ENCODE measurements at regions not wholly inside any gene's neighbourhood (a gene's known extent, or its start where the extent isn't known, plus 50 kb on each side); places are given as distances from the start of the nearest gene placed in this dataset.

DNA sequence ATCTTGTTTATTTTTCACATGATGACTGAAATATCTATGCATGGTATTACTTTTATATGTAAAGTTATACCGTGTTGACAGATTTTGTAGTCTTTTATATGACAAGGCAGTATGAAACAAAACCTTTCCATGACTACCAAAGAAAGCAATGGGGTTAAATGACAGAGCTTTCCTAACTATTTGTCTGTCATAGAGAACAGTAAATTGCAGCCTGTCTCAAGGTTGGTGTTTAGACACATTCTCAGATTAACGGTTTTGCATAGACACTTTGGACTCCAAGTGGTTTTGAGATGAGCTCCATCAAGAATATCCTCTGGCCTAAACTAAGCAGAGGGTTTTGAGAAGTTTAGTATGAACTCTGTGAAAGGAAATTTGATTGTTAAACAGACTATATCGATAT lies 180.7 kb upstream of the TENM3 start:
- DNase-seq, result no peak

GRCh38 chr4:182062936-182063335 lies 180.3 kb upstream of the TENM3 start:
- DNase-seq, result peak in 1 of 2 experiments; percentile 39

GRCh38 chr4:182063651-182064050 lies 179.6 kb upstream of the TENM3 start:
- DNase-seq, result no peak

DNA sequence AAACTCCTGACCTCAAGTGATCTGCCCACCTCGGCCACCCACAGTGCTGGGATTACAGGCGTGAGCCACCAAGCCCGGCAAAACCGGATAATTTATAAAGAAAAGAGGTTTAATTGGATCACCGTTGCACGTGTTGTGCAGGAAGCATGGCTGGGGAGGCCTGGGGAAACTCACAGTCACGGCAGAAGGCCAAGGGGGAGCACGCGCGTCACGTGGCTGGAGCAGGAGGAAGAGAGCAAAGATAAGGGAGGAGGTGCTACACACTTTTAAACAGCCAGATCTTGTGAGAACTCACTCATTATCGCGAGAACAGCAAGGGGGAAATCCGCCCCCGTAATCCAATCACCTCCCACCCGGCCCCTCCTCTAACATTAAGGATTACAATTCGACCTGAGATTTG lies 177.9 kb upstream of the TENM3 start:
- DNase-seq, result no peak

DNA sequence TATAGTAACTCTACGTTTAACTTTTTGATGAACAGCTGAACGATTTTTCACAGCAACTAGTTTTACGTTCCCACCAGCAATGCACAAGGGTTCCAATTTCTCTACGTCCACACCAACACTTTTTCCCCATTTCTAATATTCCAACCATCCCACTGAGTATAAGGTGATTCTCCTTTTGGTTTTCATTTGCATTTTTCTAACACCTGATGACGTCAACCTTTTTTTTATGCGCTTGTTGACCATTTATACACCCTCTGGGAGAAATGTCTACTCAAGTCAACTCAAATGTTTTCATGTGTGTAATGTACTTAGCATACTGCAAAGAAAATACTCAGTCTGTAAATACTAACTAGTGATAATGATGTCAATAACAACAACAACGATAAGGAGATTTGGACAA lies 177.2 kb upstream of the TENM3 start:
- no peak for DNase-seq

DNA sequence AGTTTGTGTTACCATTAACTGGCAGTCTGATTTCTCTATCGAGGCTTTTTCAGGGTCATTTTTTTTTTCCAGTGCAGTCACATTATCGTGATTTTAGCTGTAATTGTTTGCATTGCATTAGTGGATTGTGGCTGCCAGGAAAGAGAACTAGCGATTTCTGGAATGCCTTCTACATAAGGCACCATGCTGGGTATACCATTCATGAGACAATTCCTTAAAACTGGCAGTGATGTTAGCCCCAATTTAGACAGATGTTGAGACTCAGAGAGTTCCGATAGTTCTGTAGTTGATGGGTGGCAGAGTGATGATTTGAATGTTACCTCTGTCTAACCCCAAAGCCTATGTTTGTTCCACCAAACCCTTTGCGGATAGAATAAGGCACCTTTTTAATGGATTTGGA lies 175.4 kb upstream of the TENM3 start:
- DNase-seq, result no peak

GRCh38 chr4:182068920-182069319 lies 174.3 kb upstream of the TENM3 start:
- no peak for DNase-seq

DNA sequence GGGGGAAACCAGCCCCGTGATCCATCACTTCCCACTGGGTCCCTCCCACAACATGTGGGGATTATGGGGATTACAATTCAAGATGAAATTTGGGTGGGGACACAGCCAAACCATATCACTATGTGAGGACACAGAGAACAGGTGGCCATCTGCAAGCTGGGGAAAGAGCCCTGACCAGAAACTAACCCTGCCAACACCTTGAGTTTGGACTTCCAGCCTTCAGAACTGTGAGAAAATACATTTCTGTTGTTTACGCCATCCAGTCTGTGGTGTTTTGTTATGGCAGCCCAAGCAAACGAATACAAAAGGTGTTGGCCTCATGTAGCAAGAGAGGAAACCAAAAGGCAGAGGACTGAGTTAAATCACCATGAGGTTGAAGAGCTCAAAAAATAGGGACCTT lies 169.9 kb upstream of the TENM3 start:
- no peak for DNase-seq

DNA sequence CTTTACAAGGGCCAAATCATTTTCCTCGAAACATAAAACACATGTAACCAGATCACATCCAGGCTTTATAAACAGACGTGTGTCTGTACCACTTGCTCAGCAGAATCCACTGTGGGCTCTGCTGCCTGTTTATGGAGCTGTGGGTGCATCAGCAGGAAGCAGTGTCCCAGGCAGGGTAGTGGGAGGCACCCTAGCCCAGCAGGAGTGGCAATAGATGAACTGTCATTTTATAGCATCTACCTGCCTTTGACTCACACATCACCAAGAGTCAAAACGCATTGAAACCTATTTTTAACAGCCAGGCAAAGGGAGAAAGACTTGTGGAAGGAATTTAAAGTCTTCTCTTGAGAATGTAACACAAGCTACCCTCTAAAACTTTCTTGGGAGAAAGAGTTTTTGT lies 169.1 kb upstream of the TENM3 start:
- no peak for DNase-seq

- DNase-seq, result no peak
Measured at GRCh38 chr4:182074810-182075209, 168.4 kb upstream of the TENM3 start.

DNA sequence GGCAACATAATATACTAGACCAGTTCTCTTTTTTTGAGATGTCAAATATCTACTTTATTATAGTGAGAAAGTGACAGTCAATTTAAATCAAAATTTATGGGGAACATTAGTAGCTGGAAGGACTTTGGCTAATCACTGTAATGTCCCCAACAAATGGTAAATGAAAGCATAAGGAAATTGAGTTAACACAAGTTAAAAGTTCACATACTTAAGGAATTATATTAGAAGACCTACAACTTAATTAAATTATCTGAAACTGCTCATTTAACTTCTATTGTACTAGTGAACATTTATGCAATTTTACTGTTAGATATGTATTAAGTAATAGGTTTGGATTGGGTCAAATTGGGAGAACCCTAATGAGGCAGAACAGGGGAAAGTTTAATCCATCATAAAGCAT lies 160.3 kb upstream of the TENM3 start:
- no peak for DNase-seq

- DNase-seq, result no peak
Measured at GRCh38 chr4:182083671-182084410, 159.4 kb upstream of the TENM3 start.

- peak in 1 of 2 experiments; percentile 1 for DNase-seq
Measured at GRCh38 chr4:182085051-182085480, 158.1 kb upstream of the TENM3 start.

DNA sequence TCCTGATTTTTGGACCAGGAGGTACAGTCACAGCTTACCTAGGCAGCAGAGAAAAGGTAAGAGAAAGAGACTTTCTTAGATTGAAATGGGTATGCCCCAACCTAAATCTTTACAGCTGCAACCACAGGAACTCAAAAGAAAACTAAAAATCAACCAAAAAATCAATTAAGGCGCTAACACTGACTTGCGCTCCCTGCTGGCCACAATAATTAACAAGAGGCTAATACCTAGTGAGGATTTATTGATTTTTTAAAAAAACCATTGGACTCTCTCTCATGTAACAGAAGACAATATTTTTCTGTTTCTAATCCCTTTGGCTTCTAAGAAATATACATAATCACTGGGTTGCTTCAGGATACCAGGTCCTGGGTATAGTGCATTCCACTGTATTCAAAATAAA lies 153.9 kb upstream of the TENM3 start:
- DNase-seq, result no peak

- DNase-seq, result no peak
Measured at GRCh38 chr4:182090186-182090585, 153.0 kb upstream of the TENM3 start.

DNA sequence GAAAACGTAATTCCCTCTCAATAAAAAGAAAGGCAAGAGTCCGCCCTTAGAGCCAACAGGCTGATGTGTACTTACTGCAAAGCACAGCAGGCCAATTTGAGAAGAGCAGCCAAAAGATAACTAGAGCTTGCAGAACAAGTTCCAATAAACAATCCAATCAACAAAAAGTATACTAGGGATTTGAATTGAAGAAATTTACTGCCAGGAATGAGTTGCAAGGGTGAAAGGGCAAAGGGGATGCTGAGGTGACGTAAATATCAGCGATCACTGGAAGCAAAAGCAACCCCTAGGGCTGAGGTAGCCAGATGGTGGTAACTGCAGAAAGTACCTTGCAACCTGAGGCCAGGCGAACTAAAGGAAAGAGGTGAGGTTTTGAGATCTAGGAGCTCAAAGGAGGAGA lies 152.1 kb upstream of the TENM3 start:
- no peak for DNase-seq

GRCh38 chr4:182093431-182093831 lies 149.8 kb upstream of the TENM3 start:
- DNase-seq, result no peak

DNA sequence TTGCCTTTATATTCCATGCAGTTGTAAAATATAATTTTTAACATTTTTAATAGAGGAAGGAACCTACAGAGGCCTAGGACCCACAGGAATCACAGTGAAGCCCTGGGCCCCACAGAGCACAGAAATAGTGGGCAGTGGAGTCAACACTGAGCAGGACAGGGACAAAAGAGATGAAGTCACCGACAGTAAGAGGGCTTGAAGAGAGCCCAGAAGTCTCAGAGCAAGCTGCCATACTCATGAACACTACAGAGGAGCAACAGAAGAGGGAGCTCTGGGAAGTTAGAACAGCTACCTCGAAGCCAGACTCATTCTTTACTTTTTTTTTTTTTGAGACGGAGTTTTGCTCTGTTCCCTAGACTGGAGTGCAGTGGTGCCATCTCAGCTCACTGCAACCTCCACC lies 149.3 kb upstream of the TENM3 start:
- DNase-seq, result no peak

DNA sequence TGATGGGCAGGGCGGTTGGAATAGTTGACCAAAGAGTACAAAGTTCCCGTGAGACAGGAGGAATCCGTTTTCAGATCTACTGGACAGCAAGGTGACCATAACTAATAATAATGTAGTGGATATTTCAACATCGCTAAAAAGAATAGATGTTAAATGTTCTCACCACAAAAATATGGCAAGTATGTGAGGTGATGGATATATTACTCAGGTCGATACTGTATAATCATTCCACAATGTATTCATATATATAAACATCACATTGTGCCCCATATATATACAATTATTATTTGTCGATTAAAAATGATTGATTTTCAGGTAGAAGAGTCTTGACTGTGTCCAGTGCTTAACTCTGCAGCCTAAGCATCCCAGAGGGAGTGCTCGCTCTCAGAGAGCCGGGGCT lies 141.6 kb upstream of the TENM3 start:
- no peak for DNase-seq

DNA sequence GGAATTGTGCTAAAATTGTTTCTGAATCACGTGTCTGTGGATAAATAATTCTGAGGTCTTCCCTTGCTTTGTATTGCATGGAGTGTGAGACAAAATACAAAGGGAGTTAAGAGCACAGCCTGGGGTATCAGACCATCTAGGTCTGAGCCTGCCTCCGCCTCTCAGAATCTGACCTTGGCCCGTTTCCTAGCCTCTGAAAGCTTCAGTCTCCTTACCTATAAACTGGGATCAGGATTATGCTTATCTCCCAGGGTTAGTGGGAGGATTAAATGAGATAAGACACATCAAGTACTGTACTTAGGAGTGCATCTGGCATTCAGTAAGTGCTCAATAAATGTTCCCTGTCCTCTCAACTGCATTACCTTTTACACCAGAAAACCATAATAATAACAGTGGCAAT lies 140.6 kb upstream of the TENM3 start:
- no peak for DNase-seq

DNA sequence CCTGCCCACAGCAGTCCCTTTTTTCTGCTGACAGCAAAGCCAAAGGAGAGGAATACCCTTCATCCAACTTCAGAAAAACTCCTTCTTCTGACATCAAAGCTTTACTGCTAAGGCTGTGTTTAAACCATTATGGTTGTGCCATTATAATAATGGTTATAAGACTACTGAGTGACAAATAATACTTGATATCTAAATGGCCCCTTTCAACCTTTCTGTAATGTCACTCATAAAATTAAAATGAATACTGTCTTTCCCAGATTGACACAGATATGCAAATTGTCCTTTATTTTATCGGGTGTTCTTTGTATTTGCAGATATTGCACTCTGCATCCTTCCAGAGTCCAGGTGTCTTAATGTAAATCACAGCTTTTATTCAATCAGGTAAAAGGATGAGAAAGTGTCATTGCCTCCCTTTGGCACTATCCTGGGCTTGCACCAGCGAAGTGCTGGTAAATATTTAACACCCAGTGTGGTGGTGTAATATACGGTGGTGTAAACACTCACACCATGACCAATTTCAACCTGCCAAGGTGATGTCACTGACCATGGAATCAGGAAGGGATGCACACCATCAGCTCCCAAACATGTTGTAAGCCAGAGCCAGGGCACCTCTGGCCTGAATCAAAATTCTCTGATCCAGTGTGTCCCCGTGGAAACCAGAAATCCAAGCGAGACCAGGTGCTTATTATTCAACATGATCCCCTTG lies 139.4 kb upstream of the TENM3 start:
- DNase-seq, result no peak

- no peak for DNase-seq
Measured at GRCh38 chr4:182105416-182105815, 137.8 kb upstream of the TENM3 start.

DNA sequence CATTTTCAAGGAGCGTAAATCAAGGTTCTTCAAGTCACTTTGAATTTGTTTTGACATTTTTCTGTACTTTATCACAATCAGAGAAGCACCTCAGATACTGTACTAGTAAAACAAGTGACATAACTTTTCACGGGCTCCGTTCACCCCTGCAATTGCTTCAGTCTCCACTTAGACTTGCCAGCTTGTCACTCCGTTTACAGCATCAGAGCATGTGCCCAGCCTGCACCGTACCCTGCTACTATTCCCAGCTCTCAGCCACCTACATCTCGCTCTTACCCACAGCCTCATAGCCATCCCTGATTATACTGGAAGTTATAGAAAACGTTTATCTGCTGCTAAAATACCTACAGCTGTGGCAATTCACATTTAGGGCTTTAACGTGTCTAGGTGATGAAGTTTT lies 135.3 kb upstream of the TENM3 start:
- DNase-seq, result no peak

GRCh38 chr4:182111586-182111985 lies 131.6 kb upstream of the TENM3 start:
- no peak for DNase-seq

- DNase-seq, result no peak
Measured at GRCh38 chr4:182113779-182114178, 129.4 kb upstream of the TENM3 start.
